Uterus (tissue), 2 donors: ENCODE measurements at regions not wholly inside any gene's neighbourhood (a gene's known extent, or its start where the extent isn't known, plus 50 kb on each side); places are given as distances from the start of the nearest gene placed in this dataset.

ENCODE experiments used
- CTCF ChIP-seq, 4 experiments: fragments of 200-600 bp in 2 of 4; fragments of 450-650 bp in 2 of 4; sonication (generic) in 2 of 4; IDR thresholded peaks; one replicate each; pipeline ENCODE4 v1.5.1; 2016 to 2019; ENCODE audit warnings: antibody characterized with exemption in 4 of 4, mild to moderate bottlenecking in 2 of 4, moderate library complexity in 1 of 4
- POLR2A ChIP-seq, 2 donors: fragments of 450-650 bp; IDR thresholded peaks; one replicate each; pipeline ENCODE4 v1.6.1; 2016; ENCODE audit warnings: antibody characterized with exemption in 2 of 2, mild to moderate bottlenecking in 1 of 2, moderate library complexity in 1 of 2

- TF ChIP-seq CTCF (IDR thresholded peaks at IDR 0.05) (no peak), POLR2A (IDR thresholded peaks at IDR 0.05) (no peak)
Observed at GRCh38 chr5:136910625-136911024, 545.3 kb upstream of the TRPC7 start.
